Effector CD4-positive, alpha-beta T cell (primary cell): ENCODE measurements at regions not wholly inside any gene's neighbourhood (a gene's known extent, or its start where the extent isn't known, plus 50 kb on each side); places are given as distances from the start of the nearest gene placed in this dataset.

Source experiments
- DNase-seq: peaks from one replicate; pipeline ENCODE4 v3.0.0-alpha.2; 2020

- DNase-seq, result no peak
Observed at GRCh38 chr3:110788794-110789193, 282.8 kb upstream of the NECTIN3 start.

- DNase-seq, result no peak
Observed at GRCh38 chr3:110789315-110789714, 282.3 kb upstream of the NECTIN3 start.

GRCh38 chr3:110790631-110791030, 281.0 kb upstream of the NECTIN3 start:
- no peak for DNase-seq

- DNase-seq, result no peak
Observed at GRCh38 chr3:110791995-110792686, 279.5 kb upstream of the NECTIN3 start.

- no peak for DNase-seq
Observed at GRCh38 chr3:110793611-110794010, 278.0 kb upstream of the NECTIN3 start.

- no peak for DNase-seq
Observed at GRCh38 chr3:110795163-110795562, 276.5 kb upstream of the NECTIN3 start.

- DNase-seq, result no peak
Observed at GRCh38 chr3:110799271-110799670, 272.3 kb upstream of the NECTIN3 start.

- DNase-seq, result no peak
Observed at GRCh38 chr3:110804856-110805255, 266.8 kb upstream of the NECTIN3 start.

- no peak for DNase-seq
Observed at GRCh38 chr3:110806924-110807323, 264.7 kb upstream of the NECTIN3 start.

GRCh38 chr3:110808630-110809029, 263.0 kb upstream of the NECTIN3 start:
- no peak for DNase-seq

- DNase-seq, result no peak
Observed at GRCh38 chr3:110810356-110810755, 261.3 kb upstream of the NECTIN3 start.

- no peak for DNase-seq
Observed at GRCh38 chr3:110811050-110811449, 260.6 kb upstream of the NECTIN3 start.

- no peak for DNase-seq
Observed at GRCh38 chr3:110813541-110813940, 258.1 kb upstream of the NECTIN3 start.

- no peak for DNase-seq
Observed at GRCh38 chr3:110814170-110815007, 257.2 kb upstream of the NECTIN3 start.

GRCh38 chr3:110815008-110815583, 256.5 kb upstream of the NECTIN3 start:
- no peak for DNase-seq

- no peak for DNase-seq
Observed at GRCh38 chr3:110816008-110816407, 255.6 kb upstream of the NECTIN3 start.

GRCh38 chr3:110821586-110821985, 250.0 kb upstream of the NECTIN3 start:
- DNase-seq, result no peak

- no peak for DNase-seq
Observed at GRCh38 chr3:110822971-110823370, 248.6 kb upstream of the NECTIN3 start.

- no peak for DNase-seq
Observed at GRCh38 chr3:110846971-110847370, 224.6 kb upstream of the NECTIN3 start.

- DNase-seq, result no peak
Observed at GRCh38 chr3:110849064-110849463, 222.6 kb upstream of the NECTIN3 start.

- no peak for DNase-seq
Observed at GRCh38 chr3:110851736-110852135, 219.9 kb upstream of the NECTIN3 start.

- DNase-seq, result no peak
Observed at GRCh38 chr3:110855207-110855606, 216.4 kb upstream of the NECTIN3 start.

GRCh38 chr3:110856916-110857315, 214.7 kb upstream of the NECTIN3 start:
- no peak for DNase-seq

- DNase-seq, result no peak
Observed at GRCh38 chr3:110858549-110858948, 213.1 kb upstream of the NECTIN3 start.
